HepG2 (cell line): ENCODE measurements at regions not wholly inside any gene's neighbourhood (a gene's known extent, or its start where the extent isn't known, plus 50 kb on each side); places are given as distances from the start of the nearest gene placed in this dataset.

Experiments
- BRCA1 ChIP-seq: sonication (generic); formaldehyde crosslinking; IDR thresholded peaks from 2 replicates; pipeline ENCODE4 v1.4.0; 2020; ENCODE audit warnings: missing genetic modification reagents
- CTCF ChIP-seq: sonication (generic); formaldehyde crosslinking; IDR thresholded peaks from 2 replicates; pipeline ENCODE4 v1.5.0; 2020; ENCODE audit warnings: mild to moderate bottlenecking, missing genetic modification reagents, moderate library complexity
- MATR3 ChIP-seq: sonication (generic); formaldehyde crosslinking; IDR thresholded peaks from 2 replicates; pipeline ENCODE4 v1.4.0; 2020; ENCODE audit warnings: missing genetic modification reagents
- MEIS2 ChIP-seq: sonication (generic); formaldehyde crosslinking; IDR thresholded peaks from 2 replicates; pipeline ENCODE4 v1.9.0; 2021; ENCODE audit warnings: mild to moderate bottlenecking, missing genetic modification reagents
- MXD3 ChIP-seq: IDR thresholded peaks from 2 replicates; pipeline ENCODE4 v1.6.1; 2016; ENCODE audit warnings: mild to moderate bottlenecking, missing biosample characterization, missing genetic modification reagents
- POLR2A ChIP-seq, 2 experiments: IDR thresholded peaks; 2 replicates each; pipeline ENCODE4 v1.6.1; 2011; ENCODE audit warnings: low read depth in 2 of 2, low read length in 2 of 2, mild to moderate bottlenecking in 1 of 2, moderate library complexity in 1 of 2; ENCODE audit not compliant: insufficient read depth in 1 of 2
- RBAK ChIP-seq: sonication (generic); formaldehyde crosslinking; IDR thresholded peaks from 2 replicates; pipeline ENCODE4 v1.5.1; 2020; ENCODE audit warnings: mild to moderate bottlenecking, missing genetic modification reagents
- RBM22 ChIP-seq: fragments of 200-400 bp; formaldehyde crosslinking; optimal IDR thresholded peaks from 2 replicates; pipeline ENCODE3; 2017; ENCODE audit warnings: mild to moderate bottlenecking, low read length, moderate library complexity
- U2AF2 ChIP-seq: fragments of 200-400 bp; formaldehyde crosslinking; IDR thresholded peaks from 2 replicates; pipeline ENCODE4 v1.6.1; 2017; ENCODE audit warnings: low read depth, mild to moderate bottlenecking, low read length
- ZNF274 ChIP-seq: sonication (generic); formaldehyde crosslinking; IDR thresholded peaks from 2 replicates; pipeline ENCODE4 v1.5.1; 2020; ENCODE audit warnings: mild to moderate bottlenecking, missing genetic modification reagents
- ZNF780A ChIP-seq: sonication (generic); formaldehyde crosslinking; IDR thresholded peaks from 2 replicates; pipeline ENCODE4 v1.8.0; 2022; ENCODE audit warnings: mild to moderate bottlenecking, missing genetic modification reagents, moderate library complexity
- ZSCAN29 ChIP-seq: sonication (generic); formaldehyde crosslinking; conservative IDR thresholded peaks from 2 replicates; pipeline ENCODE4 v1.4.0; 2020; ENCODE audit warnings: mild to moderate bottlenecking, missing genetic modification reagents
- TF ChIP-seq, protein P1 (sequence below): sonication (generic); formaldehyde crosslinking; IDR thresholded peaks from 2 replicates; pipeline ENCODE4 v1.8.0; 2022; ENCODE audit warnings: missing genetic modification reagents, mild to moderate bottlenecking, moderate library complexity, borderline replicate concordance

DNA sequence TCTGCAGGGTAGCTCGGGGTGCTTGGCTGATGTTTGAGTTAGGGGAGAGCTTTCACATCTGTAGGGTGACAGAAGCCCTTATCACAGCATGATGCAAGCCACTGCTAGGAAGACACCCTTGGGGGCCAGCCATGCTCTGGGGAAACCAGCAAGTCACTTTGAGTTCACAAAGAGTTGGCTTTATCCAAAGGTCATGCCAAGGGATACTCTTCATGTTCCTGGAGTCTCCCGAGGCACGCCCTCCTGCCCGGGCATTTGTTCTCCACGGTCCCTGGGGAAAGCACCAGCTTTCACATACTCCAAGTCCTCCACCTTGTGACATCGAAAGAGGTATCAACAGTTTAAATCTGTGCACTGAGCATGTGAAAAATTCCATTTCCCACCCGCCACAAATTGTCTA lies 227.7 kb downstream of the VAPA start:
- TF ChIP-seq RBM22 (no peak), POLR2A (IDR thresholded peaks at IDR 0.05; ENCODE audit: insufficient read depth in 1 of 2, low read depth in 2 of 2, low read length in 2 of 2) (no peak), ZSCAN29 (CRISPR knock-in tag) (no peak), MATR3 (CRISPR knock-in tag) (no peak), ZNF780A (CRISPR knock-in tag) (no peak), CTCF (CRISPR knock-in tag) (no peak), MXD3 (no peak), BRCA1 (CRISPR knock-in tag) (no peak), RBAK (CRISPR knock-in tag) (no peak), U2AF2 (no peak), ZNF274 (CRISPR knock-in tag) (no peak), MEIS2 (CRISPR knock-in tag) (no peak)
- TF ChIP-seq, protein P1, sequence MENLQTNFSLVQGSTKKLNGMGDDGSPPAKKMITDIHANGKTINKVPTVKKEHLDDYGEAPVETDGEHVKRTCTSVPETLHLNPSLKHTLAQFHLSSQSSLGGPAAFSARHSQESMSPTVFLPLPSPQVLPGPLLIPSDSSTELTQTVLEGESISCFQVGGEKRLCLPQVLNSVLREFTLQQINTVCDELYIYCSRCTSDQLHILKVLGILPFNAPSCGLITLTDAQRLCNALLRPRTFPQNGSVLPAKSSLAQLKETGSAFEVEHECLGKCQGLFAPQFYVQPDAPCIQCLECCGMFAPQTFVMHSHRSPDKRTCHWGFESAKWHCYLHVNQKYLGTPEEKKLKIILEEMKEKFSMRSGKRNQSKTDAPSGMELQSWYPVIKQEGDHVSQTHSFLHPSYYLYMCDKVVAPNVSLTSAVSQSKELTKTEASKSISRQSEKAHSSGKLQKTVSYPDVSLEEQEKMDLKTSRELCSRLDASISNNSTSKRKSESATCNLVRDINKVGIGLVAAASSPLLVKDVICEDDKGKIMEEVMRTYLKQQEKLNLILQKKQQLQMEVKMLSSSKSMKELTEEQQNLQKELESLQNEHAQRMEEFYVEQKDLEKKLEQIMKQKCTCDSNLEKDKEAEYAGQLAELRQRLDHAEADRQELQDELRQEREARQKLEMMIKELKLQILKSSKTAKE = no peak
